ENCODE measurements at regions not wholly inside any gene's neighbourhood (a gene's known extent, or its start where the extent isn't known, plus 50 kb on each side); places are given as distances from the start of the nearest gene placed in this dataset.

DNA sequence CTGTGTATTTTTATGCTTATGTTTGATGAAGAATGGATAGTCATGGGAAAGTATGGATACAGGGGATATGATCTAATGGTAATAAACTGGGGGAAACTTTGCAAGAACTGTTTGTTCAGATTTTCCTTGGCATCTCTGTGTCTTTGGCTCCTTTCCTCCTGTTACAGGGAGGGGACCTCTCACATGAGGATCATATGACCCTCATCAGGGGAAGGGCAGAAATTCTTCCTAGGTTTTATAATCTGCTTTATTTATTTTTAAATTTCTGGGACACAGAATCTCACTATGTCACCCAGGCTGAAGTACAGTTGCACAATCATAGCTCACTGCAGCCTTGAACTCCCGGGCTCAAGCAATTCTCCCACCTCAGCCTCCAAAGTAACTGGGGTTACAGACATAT is 526.5 kb downstream of the CCER1 start:
- no peaks in the 10 kb centered on the region for H3K79me2 ChIP-seq (ENCODE audit: control insufficient read depth, insufficient read depth, low read length)
- intact Hi-C loops (cut with micrococcal nuclease) = no loop called here
- no peak for FAIRE-seq
- CTCF ChIA-PET = interaction anchor here (1.3 kb wide), 1 partner anchor 11 kb away, joined by 7 read pairs; no protein-coding TSS in a partner anchor
- H3K27me3 ChIP-seq (ENCODE audit: control insufficient read depth in 2 of 2, insufficient read depth in 2 of 2, low read length in 2 of 2) = no peaks in the 10 kb centered on the region
- H2AFZ ChIP-seq (ENCODE audit: low read depth, low read length) = no peak overlapping the region
- DNase-seq (ENCODE audit: low read depth, low spot score) = no peak
- TF ChIP-seq, protein P1, sequence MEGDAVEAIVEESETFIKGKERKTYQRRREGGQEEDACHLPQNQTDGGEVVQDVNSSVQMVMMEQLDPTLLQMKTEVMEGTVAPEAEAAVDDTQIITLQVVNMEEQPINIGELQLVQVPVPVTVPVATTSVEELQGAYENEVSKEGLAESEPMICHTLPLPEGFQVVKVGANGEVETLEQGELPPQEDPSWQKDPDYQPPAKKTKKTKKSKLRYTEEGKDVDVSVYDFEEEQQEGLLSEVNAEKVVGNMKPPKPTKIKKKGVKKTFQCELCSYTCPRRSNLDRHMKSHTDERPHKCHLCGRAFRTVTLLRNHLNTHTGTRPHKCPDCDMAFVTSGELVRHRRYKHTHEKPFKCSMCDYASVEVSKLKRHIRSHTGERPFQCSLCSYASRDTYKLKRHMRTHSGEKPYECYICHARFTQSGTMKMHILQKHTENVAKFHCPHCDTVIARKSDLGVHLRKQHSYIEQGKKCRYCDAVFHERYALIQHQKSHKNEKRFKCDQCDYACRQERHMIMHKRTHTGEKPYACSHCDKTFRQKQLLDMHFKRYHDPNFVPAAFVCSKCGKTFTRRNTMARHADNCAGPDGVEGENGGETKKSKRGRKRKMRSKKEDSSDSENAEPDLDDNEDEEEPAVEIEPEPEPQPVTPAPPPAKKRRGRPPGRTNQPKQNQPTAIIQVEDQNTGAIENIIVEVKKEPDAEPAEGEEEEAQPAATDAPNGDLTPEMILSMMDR (IDR thresholded peaks at IDR 0.05; ENCODE audit: extremely low read depth in 1 of 2, insufficient read depth in 1 of 2, low read depth in 1 of 2, low read length in 2 of 2) = no peak
- TF ChIP-seq FOS (IDR thresholded peaks at IDR 0.05; ENCODE audit: borderline replicate concordance, insufficient read depth, low read length) (no peak), EZH2 (IDR thresholded peaks at IDR 0.05; ENCODE audit: borderline replicate concordance, low read depth, low read length, severe bottlenecking) (no peak), POLR2A (IDR thresholded peaks at IDR 0.05; ENCODE audit: low read depth, low read length) (no peak), GATA2 (IDR thresholded peaks at IDR 0.05; ENCODE audit: insufficient read depth, insufficient read length, low read depth, low read length) (no peak)
- no peaks in the 10 kb centered on the region for H4K20me1 ChIP-seq (replicated peaks; ENCODE audit: control insufficient read depth, extremely low read depth, insufficient read depth, low read length)
- H3K9me3 ChIP-seq (replicated peaks; ENCODE audit: control insufficient read depth, insufficient read depth, low read length) = no peaks in the 10 kb centered on the region
- dilution Hi-C loops (cut with MboI; ENCODE audit: extremely low pct_ligation_motif_present, low sequenced_read_pairs) = no loop called here
- POLR2A ChIA-PET = no interaction called here
- H3K36me3 ChIP-seq (ENCODE audit: control insufficient read depth in 2 of 2, extremely low read depth in 1 of 2, insufficient read depth in 2 of 2, low read length in 2 of 2) = no peaks in the 10 kb centered on the region
- no TSS peak for BruUV-seq (replicated peaks)
- no peak overlapping the region for H3K9ac ChIP-seq (replicated peaks; ENCODE audit: extremely low read depth, insufficient read depth, low read length)
- no peaks in the 10 kb centered on the region for H3K9me1 ChIP-seq (replicated peaks; ENCODE audit: control insufficient read depth, extremely low read depth, insufficient read depth, low read length)
- no peaks in the 10 kb centered on the region for H3K4me1 ChIP-seq (ENCODE audit: control insufficient read depth, extremely low read depth, insufficient read depth, low read length)
- H3K27ac ChIP-seq (ENCODE audit: insufficient read depth, low read depth, low read length) = no peak overlapping the region
- H3K4me2 ChIP-seq (ENCODE audit: insufficient read depth, low read length) = no peak overlapping the region
- no peak overlapping the region for H3K4me3 ChIP-seq (replicated peaks in 1 of 3; ENCODE audit: insufficient read depth in 1 of 3, low read depth in 1 of 3, low read length in 3 of 3)

DNA sequence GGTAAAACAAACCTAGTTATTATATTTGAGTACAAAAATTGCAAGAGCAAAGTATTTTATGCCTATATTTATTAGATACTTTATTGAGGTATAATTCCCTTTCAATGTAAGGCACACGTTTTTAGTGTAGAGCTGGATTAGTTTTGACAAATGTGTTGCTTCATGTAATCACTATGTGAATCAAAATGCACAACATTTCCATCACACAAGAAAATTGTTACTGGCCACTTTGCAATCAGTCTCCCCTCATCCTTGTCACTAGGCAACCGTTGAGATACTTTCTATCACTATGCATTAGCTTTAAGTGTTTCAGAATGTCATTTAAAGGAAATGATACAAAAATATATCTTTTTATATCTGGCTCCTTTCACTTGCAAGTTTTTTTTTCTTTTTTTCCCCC is 531.0 kb downstream of the CCER1 start:
- no peaks in the 10 kb centered on the region for H3K27me3 ChIP-seq (ENCODE audit: control insufficient read depth in 2 of 2, insufficient read depth in 2 of 2, low read length in 2 of 2)
- no peak overlapping the region for H3K9ac ChIP-seq (replicated peaks; ENCODE audit: extremely low read depth, insufficient read depth, low read length)
- H3K9me1 ChIP-seq (replicated peaks; ENCODE audit: control insufficient read depth, extremely low read depth, insufficient read depth, low read length) = no peaks in the 10 kb centered on the region
- ChIA-PET POLR2A (no interaction called here), CTCF (interaction anchor here (1.0 to 1.9 kb wide), 3 partner anchors 9 to 17 kb away, joined by 3 to 5 read pairs (median 4); no protein-coding TSS in a partner anchor)
- dilution Hi-C loops (cut with MboI; ENCODE audit: extremely low pct_ligation_motif_present, low sequenced_read_pairs) (no loop called here), intact Hi-C loops (cut with micrococcal nuclease) (no loop called here)
- H4K20me1 ChIP-seq (replicated peaks; ENCODE audit: control insufficient read depth, extremely low read depth, insufficient read depth, low read length) = no peaks in the 10 kb centered on the region
- no peaks in the 10 kb centered on the region for H3K4me1 ChIP-seq (ENCODE audit: control insufficient read depth, extremely low read depth, insufficient read depth, low read length)
- H3K27ac ChIP-seq (ENCODE audit: insufficient read depth, low read depth, low read length) = no peak overlapping the region
- no peak overlapping the region for H3K4me2 ChIP-seq (ENCODE audit: insufficient read depth, low read length)
- no peak overlapping the region for H3K4me3 ChIP-seq (replicated peaks in 1 of 3; ENCODE audit: insufficient read depth in 1 of 3, low read depth in 1 of 3, low read length in 3 of 3)
- H2AFZ ChIP-seq (ENCODE audit: low read depth, low read length) = no peak overlapping the region
- H3K79me2 ChIP-seq (ENCODE audit: control insufficient read depth, insufficient read depth, low read length) = no peaks in the 10 kb centered on the region
- DNase-seq (ENCODE audit: low read depth, low spot score) = no peak
- TF ChIP-seq POLR2AphosphoS5 (IDR thresholded peaks at IDR 0.05; ENCODE audit: insufficient read depth, low read depth, low read length) = no peak
- TF ChIP-seq JUN (IDR thresholded peaks at IDR 0.05; ENCODE audit: borderline replicate concordance, insufficient read depth, insufficient read length, low read depth) = no peak
- TF ChIP-seq, protein P2, sequence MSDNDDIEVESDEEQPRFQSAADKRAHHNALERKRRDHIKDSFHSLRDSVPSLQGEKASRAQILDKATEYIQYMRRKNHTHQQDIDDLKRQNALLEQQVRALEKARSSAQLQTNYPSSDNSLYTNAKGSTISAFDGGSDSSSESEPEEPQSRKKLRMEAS (IDR thresholded peaks at IDR 0.05; ENCODE audit: insufficient read depth, insufficient read length) = no peak
- TF ChIP-seq GATA2 (IDR thresholded peaks at IDR 0.05; ENCODE audit: insufficient read depth, insufficient read length, low read depth, low read length) = no peak
- no peak for TF ChIP-seq MYC (IDR thresholded peaks at IDR 0.05; ENCODE audit: low read depth, low read length)
- no peak for TF ChIP-seq FOS (IDR thresholded peaks at IDR 0.05; ENCODE audit: borderline replicate concordance, insufficient read depth, low read length)
- TF ChIP-seq, protein P1 (IDR thresholded peaks at IDR 0.05; ENCODE audit: extremely low read depth in 1 of 2, insufficient read depth in 1 of 2, low read depth in 1 of 2, low read length in 2 of 2) = no peak
- TF ChIP-seq EZH2 (IDR thresholded peaks at IDR 0.05; ENCODE audit: borderline replicate concordance, low read depth, low read length, severe bottlenecking) = no peak
- no peak for TF ChIP-seq POLR2A (IDR thresholded peaks at IDR 0.05; ENCODE audit: low read depth, low read length)
- FAIRE-seq = no peak
- H3K36me3 ChIP-seq (ENCODE audit: control insufficient read depth in 2 of 2, extremely low read depth in 1 of 2, insufficient read depth in 2 of 2, low read length in 2 of 2) = no peaks in the 10 kb centered on the region
- H3K9me3 ChIP-seq (replicated peaks; ENCODE audit: control insufficient read depth, insufficient read depth, low read length) = no peaks in the 10 kb centered on the region
- no TSS peak for BruUV-seq (replicated peaks)
